Stimulated activated CD4-positive, alpha-beta T cell treated with anti-CD3 and anti-CD28 coated beads, Interleukin-4, amount 100 ng/mL, for 4 hours (primary cell): ENCODE measurements at regions not wholly inside any gene's neighbourhood (a gene's known extent, or its start where the extent isn't known, plus 50 kb on each side); places are given as distances from the start of the nearest gene placed in this dataset.
"Not testable (repeated sequence)": the region's sequence is repeated elsewhere in the genome, so short reads cannot be mapped to it uniquely, and the experiment has no call there.

ENCODE experiments used
- DNase-seq, 2 experiments: peaks; one replicate each; pipeline ENCODE4 v3.0.0-alpha.2; 2020

DNA sequence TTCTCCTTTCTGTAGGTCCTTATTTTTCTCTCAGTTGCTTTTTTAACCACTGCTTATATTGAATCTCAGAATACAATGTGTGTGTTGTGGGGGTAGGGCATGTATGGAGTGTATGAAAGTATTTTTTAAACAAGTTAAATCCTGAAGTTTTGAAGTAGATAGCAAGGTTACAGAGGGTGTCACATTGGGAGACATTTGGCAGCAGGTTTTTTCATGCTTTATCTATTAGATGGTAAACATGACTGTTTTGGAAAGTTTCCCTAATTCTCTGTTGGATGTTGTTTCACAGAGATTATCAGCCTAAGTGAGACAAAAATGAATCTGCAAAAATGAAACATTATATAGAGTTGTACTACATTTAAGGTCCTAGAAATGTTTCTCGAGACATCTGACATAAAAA, 190.6 kb upstream of the ARPP21 start:
- DNase-seq: no peak

GRCh38 chr3:35454819-35455218, 184.5 kb upstream of the ARPP21 start:
- not testable (repeated sequence) for DNase-seq

DNA sequence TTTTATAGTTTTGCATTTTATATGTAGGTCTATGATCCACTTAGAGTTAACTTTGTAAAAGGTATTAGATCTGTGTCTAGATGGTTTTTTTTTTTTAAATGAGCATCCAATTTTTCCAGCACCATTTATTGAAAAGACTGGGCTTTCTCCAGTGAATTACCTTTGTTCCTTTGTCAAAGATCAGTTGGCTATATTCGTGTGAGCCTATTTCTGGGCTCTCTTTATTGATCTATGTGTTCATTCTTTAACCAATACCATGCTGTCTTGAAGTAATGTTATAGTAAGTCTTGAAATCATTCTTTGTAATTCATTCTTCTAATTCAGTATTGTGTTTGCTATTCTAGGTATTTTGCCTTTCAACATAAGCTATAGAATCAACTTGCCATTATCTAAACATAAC, 165.4 kb upstream of the ARPP21 start:
- DNase-seq: no peak

DNA sequence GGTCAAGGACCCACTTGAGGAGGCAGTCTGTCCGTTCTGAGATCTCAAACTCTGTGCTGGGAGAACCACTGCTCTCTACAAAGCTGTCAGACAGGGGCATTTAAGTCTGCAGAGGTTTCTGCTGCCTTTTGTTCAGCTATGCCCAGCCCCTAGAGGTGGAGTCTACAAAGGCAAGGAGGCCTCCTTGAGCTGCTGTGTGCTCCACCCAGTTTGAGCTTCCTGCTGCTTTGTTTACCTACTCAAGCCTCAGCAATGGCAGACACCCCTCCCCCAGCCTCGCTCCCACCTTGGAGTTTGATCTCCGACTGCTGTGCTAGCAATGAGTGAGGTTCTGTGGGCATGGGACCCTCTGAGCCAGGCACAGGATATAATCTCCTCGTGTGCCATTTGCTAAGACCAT, 156.8 kb upstream of the ARPP21 start:
- not testable (repeated sequence) for DNase-seq

DNA sequence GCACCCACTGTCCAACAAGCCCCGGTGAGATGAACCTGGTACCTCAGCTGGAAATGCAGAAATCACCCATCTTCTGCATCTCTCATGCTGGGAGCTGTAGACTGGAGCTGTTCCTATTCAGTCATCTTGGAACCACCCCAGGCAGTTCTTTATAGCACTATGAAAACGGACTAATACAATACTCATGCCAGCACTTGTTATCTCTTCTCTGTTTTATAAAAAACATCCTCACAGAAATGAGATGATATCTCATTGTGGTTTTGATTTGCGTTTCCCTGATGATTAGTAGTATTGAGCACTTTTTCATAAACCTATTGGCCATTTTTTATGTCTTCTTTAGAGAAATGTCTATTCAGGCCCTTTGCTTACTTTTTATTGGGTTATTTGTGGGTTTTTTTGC, 156.2 kb upstream of the ARPP21 start:
- no peak for DNase-seq

DNA sequence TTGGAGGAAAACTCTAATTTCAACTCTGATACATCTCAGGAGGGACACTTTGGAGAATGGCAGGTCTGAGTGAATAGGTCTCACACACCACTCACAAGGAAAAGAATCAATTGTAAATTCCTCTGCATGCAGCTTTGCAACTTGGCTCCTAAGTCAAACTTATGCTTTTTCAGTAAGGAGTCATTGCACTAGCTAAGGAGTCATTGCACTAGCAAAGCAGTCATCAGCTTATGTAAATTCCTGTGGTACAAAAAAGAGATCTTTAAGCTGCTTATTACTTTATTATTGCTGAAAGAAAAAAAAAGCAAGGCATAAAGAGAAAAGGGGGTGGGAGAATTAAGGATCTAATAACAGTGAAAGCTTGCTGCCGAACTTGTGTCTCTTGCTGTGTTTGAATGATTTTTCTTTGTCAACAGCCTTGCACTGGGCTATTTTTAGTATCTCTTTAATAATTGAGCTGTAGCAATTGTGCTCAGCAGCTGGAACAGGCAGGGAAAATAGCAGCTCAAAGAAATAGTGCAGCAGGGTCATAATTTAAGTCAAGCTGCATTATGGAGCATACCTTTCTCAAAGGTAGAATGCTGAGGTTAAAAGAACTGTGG, 154.3 kb upstream of the ARPP21 start:
- no peak for DNase-seq

GRCh38 chr3:35486295-35486694, 153.0 kb upstream of the ARPP21 start:
- no peak for DNase-seq

- DNase-seq: no peak
Observed at GRCh38 chr3:35487376-35487775, 151.9 kb upstream of the ARPP21 start.

- no peak for DNase-seq
Observed at GRCh38 chr3:35488526-35488925, 150.8 kb upstream of the ARPP21 start.

DNA sequence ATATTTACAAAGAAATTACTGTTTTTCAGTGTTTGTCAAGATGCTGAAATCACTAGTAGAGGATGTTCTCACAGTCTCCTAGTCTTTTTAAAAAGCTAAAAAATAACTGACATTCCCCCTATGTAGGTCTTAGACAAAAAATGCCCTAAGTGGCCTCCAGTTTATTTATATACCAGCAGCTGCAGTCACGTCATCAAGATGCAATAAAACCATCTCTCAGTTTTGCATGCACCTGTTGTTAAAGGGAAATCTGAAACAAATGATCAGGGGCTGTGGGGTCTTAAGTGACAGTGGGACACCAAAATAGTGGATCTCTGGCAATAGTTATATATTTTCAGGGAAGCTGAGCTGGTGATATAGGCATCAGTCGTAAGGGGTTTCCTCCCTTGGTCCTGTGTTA, 146.5 kb upstream of the ARPP21 start:
- DNase-seq: no peak

DNA sequence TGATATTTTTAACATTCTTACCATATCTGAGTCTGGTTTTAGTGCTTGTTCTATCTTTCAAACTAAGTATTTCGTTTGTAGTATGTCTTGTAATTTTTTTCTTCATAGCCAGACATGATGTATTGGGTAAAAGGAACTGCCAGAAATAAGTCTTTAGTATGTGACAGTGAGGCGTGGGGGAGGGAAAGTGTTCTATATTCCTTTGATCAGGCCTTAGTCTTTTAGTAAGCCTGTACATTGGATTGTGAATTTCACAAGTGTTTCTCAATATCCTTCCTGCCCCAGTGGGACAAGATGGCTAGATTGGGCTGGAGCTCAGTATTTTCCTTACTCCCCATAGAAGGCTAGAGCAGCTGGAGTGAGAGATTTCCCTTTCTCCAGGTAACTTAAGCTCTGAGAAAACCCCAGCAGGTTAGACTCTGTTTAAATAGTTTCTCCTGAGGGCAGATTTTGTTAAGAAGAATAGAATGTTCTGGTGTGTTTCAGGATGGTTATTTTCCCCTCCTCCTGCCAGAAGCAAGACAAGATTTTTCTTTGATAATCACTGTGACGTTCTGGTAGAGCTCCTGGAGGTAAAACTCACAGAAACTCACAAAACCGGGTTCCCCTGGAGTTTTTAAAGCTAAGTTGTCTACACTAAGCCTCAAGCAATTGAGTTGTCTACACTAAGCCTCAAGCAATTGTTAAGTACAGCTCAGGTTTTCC, 140.7 kb upstream of the ARPP21 start:
- no peak for DNase-seq

- no peak for DNase-seq
Observed at GRCh38 chr3:35500641-35501350, 138.5 kb upstream of the ARPP21 start.

- no peak for DNase-seq
Observed at GRCh38 chr3:35502699-35503098, 136.6 kb upstream of the ARPP21 start.

GRCh38 chr3:35505181-35505580, 134.1 kb upstream of the ARPP21 start:
- no peak for DNase-seq

DNA sequence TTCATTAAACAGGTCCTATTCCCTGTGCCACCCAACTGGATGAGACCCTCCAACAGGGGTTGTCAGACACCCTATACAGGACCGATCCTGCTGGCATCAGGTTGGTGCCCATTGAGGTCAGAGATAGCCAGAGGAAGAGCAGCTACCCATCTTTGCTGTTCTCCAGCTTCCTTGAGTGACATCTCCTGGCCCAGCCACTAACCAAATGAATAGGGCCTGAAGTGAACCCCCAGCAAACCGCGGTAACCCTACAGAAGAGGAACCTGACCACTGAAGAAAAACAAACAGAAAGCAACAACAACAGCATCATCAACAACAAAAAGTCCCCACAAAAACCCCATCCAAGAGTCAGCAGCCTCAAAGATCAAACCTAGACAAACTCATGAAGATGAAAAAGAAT, 133.6 kb upstream of the ARPP21 start:
- no peak for DNase-seq

DNA sequence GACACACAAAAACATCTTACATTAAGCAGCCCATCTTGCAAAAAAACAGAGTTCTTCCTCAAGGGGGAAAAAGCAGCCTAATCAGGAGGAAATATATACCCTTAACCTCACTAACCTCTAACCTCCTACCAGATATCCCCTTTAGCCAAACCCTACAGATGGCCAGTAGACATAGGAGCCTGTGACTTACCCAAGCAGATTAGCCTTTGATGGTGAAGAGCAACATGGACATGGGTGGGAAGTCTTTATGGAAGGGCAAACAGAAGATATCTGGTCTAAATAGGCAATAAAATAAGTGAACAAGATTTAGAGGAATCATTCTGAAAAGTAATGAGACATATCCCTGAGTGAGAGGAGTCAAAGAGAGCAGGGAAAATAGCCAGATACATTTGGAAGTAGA, 119.4 kb upstream of the ARPP21 start:
- no peak for DNase-seq

- no peak for DNase-seq
Observed at GRCh38 chr3:35521196-35521595, 118.1 kb upstream of the ARPP21 start.

DNA sequence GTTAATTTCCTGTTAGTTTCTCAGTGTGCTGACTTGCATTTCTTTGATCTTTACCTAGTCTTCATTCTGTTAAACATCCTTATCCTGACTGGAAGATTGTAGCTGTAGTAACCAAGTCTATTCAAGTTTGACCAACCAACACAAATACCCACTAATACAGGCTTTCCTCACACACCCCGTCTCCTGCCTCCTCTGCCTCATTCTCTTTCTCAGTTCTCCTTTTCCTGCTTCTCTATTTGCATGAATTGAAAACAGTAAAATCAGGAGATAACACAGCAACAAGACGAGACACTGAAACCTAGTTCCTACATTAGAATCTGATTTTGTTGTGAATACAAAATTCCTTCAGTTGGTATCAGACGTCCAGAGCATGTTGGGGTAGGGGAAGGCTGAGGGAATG, 116.9 kb upstream of the ARPP21 start:
- no peak for DNase-seq

- DNase-seq: no peak
Observed at GRCh38 chr3:35523074-35523473, 116.3 kb upstream of the ARPP21 start.

DNA sequence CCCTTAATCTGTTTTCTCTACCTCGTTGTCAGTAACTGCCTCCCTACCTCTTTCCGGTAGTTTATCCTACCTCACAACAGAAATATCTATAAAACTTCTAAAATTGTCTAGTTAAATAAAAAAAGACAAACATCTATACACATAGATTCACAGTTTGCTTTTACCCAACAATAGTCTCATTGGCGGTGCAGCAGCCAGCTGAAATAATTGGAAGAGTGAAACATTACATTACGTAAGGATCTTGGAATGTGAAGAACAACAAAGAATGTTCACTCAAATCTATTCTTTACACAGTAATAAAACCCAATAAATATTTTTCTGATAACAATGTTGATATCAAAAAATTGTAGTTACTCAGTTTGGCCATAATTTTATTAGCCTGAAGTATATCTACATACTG, 115.5 kb upstream of the ARPP21 start:
- no peak for DNase-seq

- DNase-seq: no peak
Observed at GRCh38 chr3:35524856-35525255, 114.5 kb upstream of the ARPP21 start.

GRCh38 chr3:35528728-35529127, 110.6 kb upstream of the ARPP21 start:
- no peak for DNase-seq

DNA sequence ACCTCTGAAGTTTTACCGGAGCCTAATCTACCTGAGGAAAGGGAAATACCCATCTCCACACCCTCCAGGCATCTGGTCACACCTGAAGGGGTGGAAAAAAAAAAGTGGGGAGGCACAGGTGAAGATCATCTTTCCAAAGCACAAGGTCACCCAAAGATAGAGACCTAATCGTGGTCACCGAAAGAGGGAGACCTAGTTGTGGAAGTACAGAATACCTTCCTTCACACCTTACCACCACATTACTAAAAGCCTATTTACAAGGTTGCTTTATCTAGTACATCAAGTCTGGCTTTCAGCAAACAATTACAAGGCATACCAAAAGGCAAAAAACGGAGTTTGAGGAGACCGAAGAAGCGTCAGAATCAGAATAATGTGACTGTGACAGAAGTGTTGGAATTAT, 110.0 kb upstream of the ARPP21 start:
- DNase-seq: no peak

GRCh38 chr3:35537265-35537664, 102.1 kb upstream of the ARPP21 start:
- DNase-seq: no peak
